Stomach (tissue), 4 donors: ENCODE measurements at regions not wholly inside any gene's neighbourhood (a gene's known extent, or its start where the extent isn't known, plus 50 kb on each side); places are given as distances from the start of the nearest gene placed in this dataset.

Source experiments
- CTCF ChIP-seq, 7 experiments: fragments of 450-650 bp in 4 of 7; fragments of 200-600 bp in 3 of 7; sonication (generic) in 3 of 7; IDR thresholded peaks; one replicate each; pipeline ENCODE4 v1.5.1; 2016 to 2019; ENCODE audit warnings: antibody characterized with exemption in 7 of 7, control low read depth in 2 of 7, mild to moderate bottlenecking in 1 of 7
- EP300 ChIP-seq: sonication (generic); formaldehyde crosslinking; IDR thresholded peaks from one replicate; pipeline ENCODE4 v1.6.1; 2017; ENCODE audit warnings: antibody characterized with exemption
- POLR2A ChIP-seq, 4 donors: fragments of 450-650 bp; IDR thresholded peaks; one replicate each; pipeline ENCODE4 v1.6.1; 2016; ENCODE audit warnings: antibody characterized with exemption in 4 of 4, control low read depth in 2 of 4, mild to moderate bottlenecking in 1 of 4, moderate library complexity in 1 of 4

GRCh38 chr10:85043207-85043606 is 714.8 kb downstream of the CCSER2 start:
- TF ChIP-seq CTCF (IDR thresholded peaks at IDR 0.05) = no peak
- TF ChIP-seq POLR2A (IDR thresholded peaks at IDR 0.05) = no peak
- TF ChIP-seq EP300 = no peak
